ENCODE measurements at regions not wholly inside any gene's neighbourhood (a gene's known extent, or its start where the extent isn't known, plus 50 kb on each side); places are given as distances from the start of the nearest gene placed in this dataset.

- TF ChIP-seq CTCF (IDR thresholded peaks at IDR 0.05), result no peak
- DNase-seq, result no peak
- H3K4me3 Mint-ChIP-seq, result no peak overlapping the region
- H3K27me3 ChIP-seq (ENCODE audit: control insufficient read depth in 1 of 2, insufficient read depth in 2 of 2, low read length in 2 of 2), result peaks cover 3 to 5% of the 10 kb centered on the region in 2 experiments
- ChIA-PET CTCF (no interaction called here), POLR2A (no interaction called here)
- H3K4me1 ChIP-seq (ENCODE audit: insufficient read depth, low read length), result no peaks in the 10 kb centered on the region
- no peak overlapping the region for H3K27ac Mint-ChIP-seq
- intact Hi-C loops (cut with DNase I, micrococcal nuclease), result no loop called here
- H3K4me1 Mint-ChIP-seq (ENCODE audit: low read depth), result no peaks in the 10 kb centered on the region
- H3K36me3 Mint-ChIP-seq (ENCODE audit: low read depth), result no peaks in the 10 kb centered on the region
- H3K9me3 Mint-ChIP-seq, result no peaks in the 10 kb centered on the region
- H3K27ac ChIP-seq (ENCODE audit: low read depth in 1 of 2, low read length in 2 of 2), result no peak overlapping the region
- H3K9me3 ChIP-seq (ENCODE audit: control insufficient read depth in 1 of 2, insufficient read depth in 1 of 2, low read length in 2 of 2), result peaks cover 0 to 8% of the 10 kb centered on the region in 2 experiments
- H3K36me3 ChIP-seq (ENCODE audit: insufficient read depth, low read length), result no peaks in the 10 kb centered on the region
- H3K4me3 ChIP-seq (ENCODE audit: low read length), result no peak overlapping the region
- no peak for ATAC-seq (ENCODE audit: poor library complexity)
- peaks cover 9% of the 10 kb centered on the region for H3K27me3 Mint-ChIP-seq
Measured at GRCh38 chr15:80333261-80333660, 70.9 kb upstream of the ARNT2 start.

GRCh38 chr15:80334521-80334920 lies 69.7 kb upstream of the ARNT2 start:
- Mint-ChIP-seq H3K27ac (no peak overlapping the region), H3K27me3 (peaks cover 6% of the 10 kb centered on the region), H3K9me3 (no peaks in the 10 kb centered on the region), H3K4me3 (no peak overlapping the region), H3K4me1 (ENCODE audit: low read depth) (no peaks in the 10 kb centered on the region), H3K36me3 (ENCODE audit: low read depth) (no peaks in the 10 kb centered on the region)
- Histone ChIP-seq H3K27me3 (ENCODE audit: control insufficient read depth in 1 of 2, insufficient read depth in 2 of 2, low read length in 2 of 2) (peaks cover 3 to 5% of the 10 kb centered on the region in 2 experiments), H3K36me3 (ENCODE audit: insufficient read depth, low read length) (no peaks in the 10 kb centered on the region), H3K4me3 (ENCODE audit: low read length) (no peak overlapping the region), H3K4me1 (ENCODE audit: insufficient read depth, low read length) (no peaks in the 10 kb centered on the region), H3K27ac (ENCODE audit: low read depth in 1 of 2, low read length in 2 of 2) (no peak overlapping the region), H3K9me3 (ENCODE audit: control insufficient read depth in 1 of 2, insufficient read depth in 1 of 2, low read length in 2 of 2) (peaks cover 0 to 7% of the 10 kb centered on the region in 2 experiments)
- DNase-seq (no peak), ATAC-seq (ENCODE audit: poor library complexity) (no peak)
- ChIA-PET POLR2A (no interaction called here), CTCF (no interaction called here)
- TF ChIP-seq CTCF (IDR thresholded peaks at IDR 0.05), result no peak
- intact Hi-C loops (cut with DNase I, micrococcal nuclease), result no loop called here

GRCh38 chr15:80339601-80340000 lies 64.6 kb upstream of the ARNT2 start:
- ATAC-seq (ENCODE audit: poor library complexity), result no peak
- no peaks in the 10 kb centered on the region for H3K9me3 ChIP-seq (ENCODE audit: control insufficient read depth in 1 of 2, insufficient read depth in 1 of 2, low read length in 2 of 2)
- no peaks in the 10 kb centered on the region for H3K9me3 Mint-ChIP-seq
- POLR2A ChIA-PET, result no interaction called here
- no peak for DNase-seq
- H3K4me3 Mint-ChIP-seq, result no peak overlapping the region
- no peaks in the 10 kb centered on the region for H3K36me3 Mint-ChIP-seq (ENCODE audit: low read depth)
- no peak overlapping the region for H3K27ac ChIP-seq (ENCODE audit: low read depth in 1 of 2, low read length in 2 of 2)
- no peak overlapping the region for H3K4me3 ChIP-seq (ENCODE audit: low read length)
- H3K27me3 ChIP-seq (ENCODE audit: control insufficient read depth in 1 of 2, insufficient read depth in 2 of 2, low read length in 2 of 2), result peaks cover 7% of the 10 kb centered on the region in 2 experiments
- no peaks in the 10 kb centered on the region for H3K36me3 ChIP-seq (ENCODE audit: insufficient read depth, low read length)
- H3K27ac Mint-ChIP-seq, result no peak overlapping the region
- no peaks in the 10 kb centered on the region for H3K4me1 ChIP-seq (ENCODE audit: insufficient read depth, low read length)
- CTCF ChIA-PET, result no interaction called here
- H3K27me3 Mint-ChIP-seq, result peaks cover 36% of the 10 kb centered on the region
- H3K4me1 Mint-ChIP-seq (ENCODE audit: low read depth), result no peaks in the 10 kb centered on the region
- no peak for TF ChIP-seq CTCF (IDR thresholded peaks at IDR 0.05)
- intact Hi-C loops (cut with DNase I, micrococcal nuclease), result no loop called here
